ENCODE measurements at regions not wholly inside any gene's neighbourhood (a gene's known extent, or its start where the extent isn't known, plus 50 kb on each side); places are given as distances from the start of the nearest gene placed in this dataset.
"Not testable (repeated sequence)": the region's sequence is repeated elsewhere in the genome, so short reads cannot be mapped to it uniquely, and the experiment has no call there.

GRCh38 chr11:134740590-134741261 is 328.7 kb upstream of the B3GAT1 start:
- no peak for DNase-seq

- no peak for DNase-seq
Observed at GRCh38 chr11:134739136-134739535, 327.1 kb upstream of the B3GAT1 start.

- DNase-seq = no peak
Observed at GRCh38 chr11:134738581-134738980, 326.5 kb upstream of the B3GAT1 start.

- no peak for DNase-seq
Observed at GRCh38 chr11:134737563-134738510, 325.8 kb upstream of the B3GAT1 start.

- no peak for DNase-seq
Observed at GRCh38 chr11:134736251-134736947, 324.4 kb upstream of the B3GAT1 start.

GRCh38 chr11:134734894-134735293 is 322.9 kb upstream of the B3GAT1 start:
- DNase-seq = no peak

- no peak for DNase-seq
Observed at GRCh38 chr11:134734141-134734845, 322.3 kb upstream of the B3GAT1 start.

GRCh38 chr11:134733646-134734045 is 321.6 kb upstream of the B3GAT1 start:
- no peak for DNase-seq

- peak; percentile 76 for DNase-seq
Observed at GRCh38 chr11:134731213-134731961, 319.3 kb upstream of the B3GAT1 start.

GRCh38 chr11:134730561-134731212 is 318.6 kb upstream of the B3GAT1 start:
- no peak for DNase-seq

GRCh38 chr11:134730101-134730500 is 318.1 kb upstream of the B3GAT1 start:
- no peak for DNase-seq

- DNase-seq = no peak
Observed at GRCh38 chr11:134728186-134728585, 316.1 kb upstream of the B3GAT1 start.

- no peak for DNase-seq
Observed at GRCh38 chr11:134727636-134728035, 315.6 kb upstream of the B3GAT1 start.

GRCh38 chr11:134727204-134727603 is 315.2 kb upstream of the B3GAT1 start:
- no peak for DNase-seq

GRCh38 chr11:134725716-134726639 is 313.9 kb upstream of the B3GAT1 start:
- DNase-seq = no peak

GRCh38 chr11:134725211-134725610 is 313.2 kb upstream of the B3GAT1 start:
- no peak for DNase-seq

- DNase-seq = no peak
Observed at GRCh38 chr11:134724779-134725140, 312.7 kb upstream of the B3GAT1 start.

GRCh38 chr11:134724106-134724778 is 312.2 kb upstream of the B3GAT1 start:
- no peak for DNase-seq

GRCh38 chr11:134720691-134721070 is 308.6 kb upstream of the B3GAT1 start:
- not testable (repeated sequence) for DNase-seq
